NCI-H345 (cell line): ENCODE measurements at regions not wholly inside any gene's neighbourhood (a gene's known extent, or its start where the extent isn't known, plus 50 kb on each side); places are given as distances from the start of the nearest gene placed in this dataset.

ENCODE experiments used
- DNase-seq: peaks from one replicate; lab custom pipeline; 2025; lab: John Stamatoyannopoulos, UW

GRCh38 chr5:171579976-171580411 lies 160.5 kb downstream of the FGF18 start:
- DNase-seq: no peak

- DNase-seq: no peak
Measured at GRCh38 chr5:171580502-171581265, 161.2 kb downstream of the FGF18 start.

- no peak for DNase-seq
Measured at GRCh38 chr5:171581781-171582180, 162.3 kb downstream of the FGF18 start.

GRCh38 chr5:171582849-171583248 lies 163.4 kb downstream of the FGF18 start:
- DNase-seq: no peak

GRCh38 chr5:171585981-171586380 lies 166.5 kb downstream of the FGF18 start:
- DNase-seq: no peak

- no peak for DNase-seq
Measured at GRCh38 chr5:171586436-171586835, 167.0 kb downstream of the FGF18 start.

GRCh38 chr5:171588046-171588445 lies 168.6 kb downstream of the FGF18 start:
- no peak for DNase-seq

- DNase-seq: no peak
Measured at GRCh38 chr5:171588790-171589189, 169.3 kb downstream of the FGF18 start.

GRCh38 chr5:171589461-171589860 lies 170.0 kb downstream of the FGF18 start:
- DNase-seq: no peak

GRCh38 chr5:171592076-171592475 lies 172.6 kb downstream of the FGF18 start:
- DNase-seq: no peak

- DNase-seq: no peak
Measured at GRCh38 chr5:171592736-171593135, 173.3 kb downstream of the FGF18 start.

GRCh38 chr5:171593401-171593800 lies 174.0 kb downstream of the FGF18 start:
- DNase-seq: no peak

GRCh38 chr5:171593976-171594375 lies 174.5 kb downstream of the FGF18 start:
- no peak for DNase-seq

- DNase-seq: no peak
Measured at GRCh38 chr5:171595401-171595800, 176.0 kb downstream of the FGF18 start.

GRCh38 chr5:171595801-171596231 lies 176.4 kb downstream of the FGF18 start:
- no peak for DNase-seq

GRCh38 chr5:171596391-171596878 lies 177.0 kb downstream of the FGF18 start:
- no peak for DNase-seq

GRCh38 chr5:171597946-171598640 lies 178.6 kb downstream of the FGF18 start:
- no peak for DNase-seq

- no peak for DNase-seq
Measured at GRCh38 chr5:171598641-171599152, 179.2 kb downstream of the FGF18 start.

- no peak for DNase-seq
Measured at GRCh38 chr5:171599411-171599810, 180.0 kb downstream of the FGF18 start.

GRCh38 chr5:171599957-171600612 lies 180.6 kb downstream of the FGF18 start:
- no peak for DNase-seq

- no peak for DNase-seq
Measured at GRCh38 chr5:171600741-171601265, 181.4 kb downstream of the FGF18 start.

GRCh38 chr5:171601266-171601881 lies 181.9 kb downstream of the FGF18 start:
- DNase-seq: no peak
